Spleen (tissue), 11 donors: ENCODE measurements at regions not wholly inside any gene's neighbourhood (a gene's known extent, or its start where the extent isn't known, plus 50 kb on each side); places are given as distances from the start of the nearest gene placed in this dataset.

Experiments
- DNase-seq: peaks from one replicate; pipeline ENCODE4 v3.0.0-alpha.2; 2020
- H3K27ac ChIP-seq, 8 donors: fragments of 200-600 bp; sonication (generic) in 7 of 8; 1 replicate in 4 of 8; 2 replicates in 4 of 8; pipeline versions ENCODE4 v1.5.0 to v1.8.0; 2016 to 2021; ENCODE audit warnings: inconsistent platforms in 4 of 8, mild to moderate bottlenecking in 4 of 8, moderate library complexity in 1 of 8
- H3K27me3 ChIP-seq, 7 donors: fragments of 200-600 bp; sonication (generic) in 6 of 7; replicated peaks in 1 of 7; 1 replicate in 4 of 7; 2 replicates in 3 of 7; pipeline versions ENCODE4 v1.5.0 to v1.8.0; 2016 to 2021; ENCODE audit warnings: inconsistent platforms in 3 of 7, mild to moderate bottlenecking in 1 of 7
- H3K36me3 ChIP-seq, 6 donors: fragments of 200-600 bp; sonication (generic) in 5 of 6; 1 replicate in 4 of 6; 2 replicates in 2 of 6; pipeline versions ENCODE4 v1.5.0 to v1.8.0; 2016 to 2021; ENCODE audit warnings: inconsistent platforms in 2 of 6
- H3K4me1 ChIP-seq, 6 donors: fragments of 200-600 bp; sonication (generic) in 5 of 6; 1 replicate in 3 of 6; 2 replicates in 3 of 6; pipeline versions ENCODE4 v1.5.0 to v1.8.0; 2016 to 2021; ENCODE audit warnings: inconsistent platforms in 3 of 6
- H3K4me3 ChIP-seq, 8 donors: fragments of 200-600 bp; sonication (generic) in 7 of 8; 1 replicate in 4 of 8; 2 replicates in 4 of 8; pipeline versions ENCODE4 v1.5.0 to v1.8.0; 2016 to 2021; ENCODE audit warnings: inconsistent platforms in 4 of 8, mild to moderate bottlenecking in 4 of 8, moderate library complexity in 2 of 8
- H3K9me3 ChIP-seq, 8 donors: fragments of 200-600 bp; sonication (generic) in 7 of 8; 1 replicate in 4 of 8; 2 replicates in 4 of 8; pipeline versions ENCODE4 v1.5.0 to v1.8.0; 2016 to 2021; ENCODE audit warnings: inconsistent platforms in 4 of 8
- POLR2A ChIP-seq, 3 donors: fragments of 450-650 bp; IDR thresholded peaks; one replicate each; pipeline ENCODE4 v1.5.1; 2017; ENCODE audit warnings: antibody characterized with exemption in 3 of 3, mild to moderate bottlenecking in 1 of 3
- POLR2AphosphoS5 ChIP-seq, 3 donors: sonication (generic); formaldehyde crosslinking; IDR thresholded peaks; one replicate each; pipeline ENCODE4 v1.5.1; 2017; ENCODE audit warnings: antibody characterized with exemption in 3 of 3
- WGBS, 5 donors: extraction: QIAGEN DNeasy Blood & Tissue Kit in 3 of 5; methylation state at CpG; one replicate each; pipeline versions ENCODE4 v1.1.5 to v1.1.7; 2013 to 2018; 5-methylcytosine and 5-hydroxymethylcytosine counted together
- intact Hi-C: fragments of 100-400 bp; cut with DNase I; formaldehyde crosslinking; loops from one replicate; pipeline ENCODE4 v1.15.0; 2023; ENCODE audit warnings: low total_unique reads
- TF ChIP-seq, protein P1 (sequence below), 11 experiments: fragments of 200-600 bp in 7 of 11; fragments of 450-650 bp in 4 of 11; sonication (generic) in 4 of 11; IDR thresholded peaks in 8 of 11; conservative IDR thresholded peaks in 3 of 11; 1 replicate in 7 of 11; 2 replicates in 4 of 11; pipeline versions ENCODE4 v1.4.0 to v1.8.0; 2016 to 2021; ENCODE audit warnings: antibody characterized with exemption in 11 of 11, inconsistent platforms in 4 of 11, mild to moderate bottlenecking in 1 of 11
- donor health status: healthy with polysubstance abuse.
- donor health status: DM: no; HTN: no; CAD: no; lungs with moderate emphysema.
- donor health status: DM: no; HTN: no; CAD: no.
- donor health status: Bipolar disorder and iron deficiency.
- donor health status: healthy.
- donor health status: DM: no; HTN: no; CAD: no.
- donor health status: DM: yes; HTN: yes; CAD: no.

DNA sequence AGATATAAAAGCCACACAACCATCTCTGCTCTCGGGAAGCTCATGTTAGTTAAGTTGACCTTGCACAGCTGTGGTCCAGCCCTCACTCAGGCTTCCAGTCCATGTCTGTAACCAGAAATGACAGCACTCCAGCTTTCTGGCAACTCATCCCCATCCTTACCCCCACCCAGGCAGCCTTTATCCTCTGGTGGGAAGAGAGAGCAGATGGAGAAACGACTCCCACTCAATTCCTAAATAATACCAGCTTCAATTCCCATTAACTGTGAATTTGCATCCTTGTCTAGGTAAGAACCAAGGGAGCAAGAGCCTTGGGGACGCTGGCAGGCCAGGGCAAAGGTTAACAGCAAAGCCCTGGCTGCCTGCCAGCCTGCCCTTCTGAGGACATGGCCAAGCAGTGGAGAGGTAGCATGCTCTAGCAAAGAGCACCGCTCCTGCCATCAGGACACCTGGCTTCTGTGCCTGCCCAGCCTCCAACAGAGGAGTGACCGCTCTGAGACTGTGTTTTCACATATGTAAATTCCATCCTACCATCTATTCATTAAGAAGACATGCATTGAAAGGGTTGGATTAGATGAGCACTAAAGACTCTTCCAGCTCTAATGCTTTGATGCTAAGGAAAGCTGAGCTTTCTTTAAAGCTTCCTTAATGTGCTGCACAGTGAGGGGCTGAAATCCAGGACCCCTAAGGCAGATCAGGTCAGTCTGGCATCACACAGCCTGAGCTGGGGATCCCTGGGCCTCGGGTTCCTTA lies 236.1 kb downstream of the GRIN2B start:
- H3K27ac ChIP-seq: no peak overlapping the region
- H3K4me3 ChIP-seq: no peak overlapping the region
- no peaks in the 10 kb centered on the region for H3K9me3 ChIP-seq
- no peak for DNase-seq
- 50 to 62% (median 55%) methylated on average over 6 of the region's 6 CpGs for WGBS, 5 donors
- H3K36me3 ChIP-seq: no peaks in the 10 kb centered on the region
- H3K27me3 ChIP-seq: peaks cover 0 to 16% (median 0%) of the 10 kb centered on the region in 7 donors
- intact Hi-C loops: no loop called here
- no peaks in the 10 kb centered on the region for H3K4me1 ChIP-seq
- TF ChIP-seq POLR2A (IDR thresholded peaks at IDR 0.05) (no peak), POLR2AphosphoS5 (IDR thresholded peaks at IDR 0.05) (no peak)
- TF ChIP-seq, protein P1, sequence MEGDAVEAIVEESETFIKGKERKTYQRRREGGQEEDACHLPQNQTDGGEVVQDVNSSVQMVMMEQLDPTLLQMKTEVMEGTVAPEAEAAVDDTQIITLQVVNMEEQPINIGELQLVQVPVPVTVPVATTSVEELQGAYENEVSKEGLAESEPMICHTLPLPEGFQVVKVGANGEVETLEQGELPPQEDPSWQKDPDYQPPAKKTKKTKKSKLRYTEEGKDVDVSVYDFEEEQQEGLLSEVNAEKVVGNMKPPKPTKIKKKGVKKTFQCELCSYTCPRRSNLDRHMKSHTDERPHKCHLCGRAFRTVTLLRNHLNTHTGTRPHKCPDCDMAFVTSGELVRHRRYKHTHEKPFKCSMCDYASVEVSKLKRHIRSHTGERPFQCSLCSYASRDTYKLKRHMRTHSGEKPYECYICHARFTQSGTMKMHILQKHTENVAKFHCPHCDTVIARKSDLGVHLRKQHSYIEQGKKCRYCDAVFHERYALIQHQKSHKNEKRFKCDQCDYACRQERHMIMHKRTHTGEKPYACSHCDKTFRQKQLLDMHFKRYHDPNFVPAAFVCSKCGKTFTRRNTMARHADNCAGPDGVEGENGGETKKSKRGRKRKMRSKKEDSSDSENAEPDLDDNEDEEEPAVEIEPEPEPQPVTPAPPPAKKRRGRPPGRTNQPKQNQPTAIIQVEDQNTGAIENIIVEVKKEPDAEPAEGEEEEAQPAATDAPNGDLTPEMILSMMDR (IDR thresholded peaks at IDR 0.05 in 8 of 11, conservative IDR thresholded peaks at IDR 0.05 in 3 of 11): no peak

DNA sequence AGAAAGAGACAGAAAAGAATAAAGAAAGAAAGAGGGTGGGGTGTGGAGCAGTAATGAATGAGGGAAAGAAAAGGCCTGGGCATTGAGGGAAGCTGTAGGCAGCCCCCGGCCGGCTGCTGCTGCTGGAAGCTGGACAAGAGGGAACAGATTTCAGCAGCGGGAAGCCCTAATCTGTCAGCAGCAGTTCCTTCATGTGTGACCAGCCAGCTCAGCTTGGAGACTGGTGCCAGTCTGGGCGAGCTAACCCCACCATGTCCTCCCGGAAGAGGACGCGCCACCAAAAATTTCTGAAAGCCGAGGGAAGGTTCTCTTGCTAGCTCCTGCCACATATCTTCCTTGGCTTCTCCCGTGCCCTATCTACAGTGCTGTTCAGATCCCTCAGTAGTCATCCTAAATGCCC lies 236.8 kb downstream of the GRIN2B start:
- TF ChIP-seq POLR2AphosphoS5 (IDR thresholded peaks at IDR 0.05) (no peak), POLR2A (IDR thresholded peaks at IDR 0.05) (no peak)
- DNase-seq: no peak
- WGBS, 5 donors: 79 to 85% (median 82%) methylated on average over 9 of the region's 9 CpGs
- intact Hi-C loops: loop anchor here (5.0 kb wide), 1 partner anchor 423 kb away; no protein-coding TSS in a partner anchor
- Histone ChIP-seq H3K36me3 (no peaks in the 10 kb centered on the region), H3K27ac (no peak overlapping the region), H3K4me3 (no peak overlapping the region), H3K4me1 (peaks cover 0 to 3% (median 0%) of the 10 kb centered on the region in 6 donors), H3K27me3 (peaks cover 0 to 19% (median 0%) of the 10 kb centered on the region in 7 donors), H3K9me3 (no peaks in the 10 kb centered on the region)

DNA sequence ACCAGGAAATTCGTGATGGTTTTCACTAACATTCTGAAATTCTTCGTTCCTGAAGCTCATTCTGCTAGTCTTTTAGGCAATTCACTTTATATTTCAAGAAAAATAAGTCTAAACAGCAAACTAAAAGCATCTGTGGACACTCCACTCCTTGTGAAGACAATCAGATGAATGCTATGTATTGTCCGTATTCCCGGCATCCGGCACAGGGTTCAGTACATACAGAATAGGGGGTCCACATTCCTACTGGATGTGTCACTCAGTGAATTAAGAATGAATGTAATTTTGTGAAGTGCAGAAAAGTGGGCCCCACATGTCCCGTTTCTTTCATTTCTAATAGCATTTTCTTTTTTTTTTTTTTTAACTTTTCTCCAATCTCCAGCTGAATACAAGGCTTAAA lies 241.3 kb downstream of the GRIN2B start:
- Histone ChIP-seq H3K36me3 (no peaks in the 10 kb centered on the region), H3K27me3 (peaks cover 0 to 13% (median 0%) of the 10 kb centered on the region in 7 donors), H3K9me3 (no peaks in the 10 kb centered on the region), H3K4me3 (no peak overlapping the region), H3K27ac (no peak overlapping the region), H3K4me1 (peaks cover 0 to 6% (median 0%) of the 10 kb centered on the region in 6 donors)
- intact Hi-C loops: loop anchor here (5.0 kb wide), 1 partner anchor 427 kb away; no protein-coding TSS in a partner anchor
- 69 to 78% (median 74%) methylated on average over 6 of the region's 6 CpGs for WGBS, 5 donors
- no peak for DNase-seq
- TF ChIP-seq, protein P1 (IDR thresholded peaks at IDR 0.05 in 8 of 11, conservative IDR thresholded peaks at IDR 0.05 in 3 of 11): no peak
- TF ChIP-seq POLR2AphosphoS5 (IDR thresholded peaks at IDR 0.05) (no peak), POLR2A (IDR thresholded peaks at IDR 0.05) (no peak)

DNA sequence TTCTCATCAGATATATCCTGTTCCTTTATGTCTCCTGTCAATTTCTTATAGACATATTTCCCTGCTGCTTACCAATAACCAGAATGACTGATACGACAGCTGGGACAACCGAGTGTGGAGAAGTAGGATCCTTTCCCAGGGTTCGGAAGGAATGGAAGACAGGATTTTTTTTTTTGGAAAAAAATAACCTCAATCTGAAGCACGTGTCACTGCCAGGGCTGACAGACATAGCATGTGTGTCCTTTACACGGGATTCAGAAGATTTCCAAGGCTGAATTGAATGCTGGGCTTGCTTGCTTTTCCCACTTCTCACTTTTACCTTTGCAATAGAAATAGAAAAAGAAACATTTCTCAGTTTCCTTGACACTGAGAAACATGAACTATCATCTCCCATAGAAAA lies 245.7 kb downstream of the GRIN2B start:
- Histone ChIP-seq H3K27me3 (peaks cover 0 to 10% (median 0%) of the 10 kb centered on the region in 7 donors), H3K4me1 (peaks cover 0 to 6% (median 0%) of the 10 kb centered on the region in 6 donors), H3K36me3 (no peaks in the 10 kb centered on the region), H3K27ac (no peak overlapping the region), H3K4me3 (no peak overlapping the region), H3K9me3 (no peaks in the 10 kb centered on the region)
- TF ChIP-seq POLR2A (IDR thresholded peaks at IDR 0.05) (no peak), POLR2AphosphoS5 (IDR thresholded peaks at IDR 0.05) (no peak)
- TF ChIP-seq, protein P1 (IDR thresholded peaks at IDR 0.05 in 8 of 11, conservative IDR thresholded peaks at IDR 0.05 in 3 of 11): no peak
- DNase-seq: no peak
- 82 to 91% (median 86%) methylated on average over 5 of the region's 5 CpGs for WGBS, 5 donors
- intact Hi-C loops: no loop called here
